Tibial nerve (tissue), 4 donors: ENCODE measurements at regions not wholly inside any gene's neighbourhood (a gene's known extent, or its start where the extent isn't known, plus 50 kb on each side); places are given as distances from the start of the nearest gene placed in this dataset.

Source experiments
- DNase-seq, 2 donors: peaks; one replicate each; pipeline ENCODE4 v3.0.0-alpha.2; 2019; ENCODE audit warnings: low spot score in 2 of 2
- H3K27ac ChIP-seq, 4 donors: fragments of 200-600 bp; sonication (generic) in 3 of 4; one replicate each; pipeline ENCODE4 v1.5.1; 2017 to 2019; ENCODE audit warnings: mild to moderate bottlenecking in 1 of 4
- H3K27me3 ChIP-seq, 2 donors: fragments of 200-600 bp; sonication (generic) in 1 of 2; one replicate each; pipeline versions ENCODE4 v1.5.1 to v1.6.0; 2017 to 2019
- H3K36me3 ChIP-seq, 3 donors: fragments of 200-600 bp; sonication (generic); one replicate each; pipeline ENCODE4 v1.5.1; 2018 to 2019
- H3K4me1 ChIP-seq, 4 donors: fragments of 200-600 bp; sonication (generic) in 3 of 4; one replicate each; pipeline ENCODE4 v1.5.1; 2017 to 2019
- H3K4me3 ChIP-seq, 4 donors: fragments of 200-600 bp; sonication (generic) in 3 of 4; one replicate each; pipeline ENCODE4 v1.5.1; 2017 to 2019; ENCODE audit warnings: mild to moderate bottlenecking in 1 of 4, moderate library complexity in 1 of 4
- H3K9me3 ChIP-seq, 4 donors: fragments of 200-600 bp; sonication (generic) in 3 of 4; one replicate each; pipeline ENCODE4 v1.5.1; 2017 to 2019
- CTCF ChIP-seq, 5 experiments: fragments of 200-600 bp in 3 of 5; fragments of 450-650 bp in 2 of 5; sonication (generic) in 3 of 5; IDR thresholded peaks; one replicate each; pipeline ENCODE4 v1.5.1; 2016 to 2019; ENCODE audit warnings: antibody characterized with exemption in 5 of 5, mild to moderate bottlenecking in 3 of 5, moderate library complexity in 2 of 5
- EP300 ChIP-seq, 2 donors: sonication (generic); formaldehyde crosslinking; IDR thresholded peaks; one replicate each; pipeline ENCODE4 v1.6.1; 2017; ENCODE audit warnings: antibody characterized with exemption in 2 of 2, mild to moderate bottlenecking in 1 of 2
- POLR2A ChIP-seq, 2 donors: fragments of 450-650 bp; IDR thresholded peaks; one replicate each; pipeline ENCODE4 v1.6.1; 2017; ENCODE audit warnings: antibody characterized with exemption in 2 of 2, mild to moderate bottlenecking in 2 of 2, moderate library complexity in 2 of 2
- WGBS, 2 donors: methylation state at CpG; one replicate each; pipeline ENCODE4 v1.1.5; 2018; 5-methylcytosine and 5-hydroxymethylcytosine counted together

GRCh38 chr10:132467464-132468149, 70.0 kb upstream of the INPP5A start:
- H3K4me3 ChIP-seq: no peak overlapping the region
- H3K4me1 ChIP-seq: peaks cover 0 to 83% (median 64%) of the 10 kb centered on the region in 4 donors
- H3K27me3 ChIP-seq: no peaks in the 10 kb centered on the region
- H3K36me3 ChIP-seq: no peaks in the 10 kb centered on the region
- TF ChIP-seq CTCF (IDR thresholded peaks at IDR 0.05) (no peak), EP300 (IDR thresholded peaks at IDR 0.05) (no peak), POLR2A (IDR thresholded peaks at IDR 0.05) (no peak)
- no peak for DNase-seq
- peak overlapping the region; percentile 57 to 96 (median 94) for H3K27ac ChIP-seq
- 64% methylated on average over 19 to 23 of the region's 29 CpGs for WGBS, 2 donors
- peaks cover 0 to 9% (median 0%) of the 10 kb centered on the region in 4 donors for H3K9me3 ChIP-seq

- TF ChIP-seq CTCF (IDR thresholded peaks at IDR 0.05): no peak
- TF ChIP-seq POLR2A (IDR thresholded peaks at IDR 0.05): no peak
- TF ChIP-seq EP300 (IDR thresholded peaks at IDR 0.05): no peak
- DNase-seq: no peak
- H3K4me1 ChIP-seq: peaks cover 0 to 79% (median 62%) of the 10 kb centered on the region in 4 donors
- H3K9me3 ChIP-seq: peaks cover 0 to 9% (median 0%) of the 10 kb centered on the region in 4 donors
- no peaks in the 10 kb centered on the region for H3K27me3 ChIP-seq
- no peak overlapping the region for H3K4me3 ChIP-seq
- H3K27ac ChIP-seq: peak overlapping the region; percentile 57 to 96 (median 94)
- WGBS, 2 donors: 54% methylated on average over 5 of the region's 5 CpGs
- H3K36me3 ChIP-seq: no peaks in the 10 kb centered on the region
Measured at GRCh38 chr10:132468216-132468615, 69.4 kb upstream of the INPP5A start.

- WGBS, 2 donors: 58 to 68% methylated on average over 10 of the region's 10 CpGs
- Histone ChIP-seq H3K9me3 (peaks cover 0 to 9% (median 0%) of the 10 kb centered on the region in 4 donors), H3K27ac (peak overlapping the region; percentile 21 to 96 (median 82)), H3K4me1 (peaks cover 0 to 75% (median 60%) of the 10 kb centered on the region in 4 donors), H3K4me3 (no peak overlapping the region), H3K27me3 (no peaks in the 10 kb centered on the region), H3K36me3 (no peaks in the 10 kb centered on the region)
- no peak for TF ChIP-seq POLR2A (IDR thresholded peaks at IDR 0.05)
- TF ChIP-seq EP300 (IDR thresholded peaks at IDR 0.05): no peak
- TF ChIP-seq CTCF (IDR thresholded peaks at IDR 0.05): no peak
- DNase-seq: no peak
Measured at GRCh38 chr10:132468651-132469050, 68.9 kb upstream of the INPP5A start.

- Histone ChIP-seq H3K9me3 (peaks cover 0 to 9% (median 0%) of the 10 kb centered on the region in 4 donors), H3K36me3 (no peaks in the 10 kb centered on the region), H3K4me1 (peaks cover 0 to 68% (median 54%) of the 10 kb centered on the region in 4 donors), H3K27me3 (no peaks in the 10 kb centered on the region), H3K27ac (peak overlapping the region; percentile 21 to 96 (median 82)), H3K4me3 (no peak overlapping the region)
- no peak for DNase-seq
- WGBS, 2 donors: 39 to 49% methylated on average over 20 to 21 of the region's 21 CpGs
- TF ChIP-seq POLR2A (IDR thresholded peaks at IDR 0.05): no peak
- TF ChIP-seq EP300 (IDR thresholded peaks at IDR 0.05): peak in 1 of 2 donors; percentile 35
Measured at GRCh38 chr10:132469197-132469884, 68.2 kb upstream of the INPP5A start.

GRCh38 chr10:132470410-132471124, 67.0 kb upstream of the INPP5A start:
- WGBS, 2 donors: 60 to 74% methylated on average over 27 of the region's 27 CpGs
- TF ChIP-seq POLR2A (IDR thresholded peaks at IDR 0.05) (no peak), CTCF (IDR thresholded peaks at IDR 0.05) (no peak), EP300 (IDR thresholded peaks at IDR 0.05) (peak in 1 of 2 donors; percentile 30)
- Histone ChIP-seq H3K27ac (peak overlapping the region; percentile 2 to 96 (median 53)), H3K27me3 (no peaks in the 10 kb centered on the region), H3K9me3 (peaks cover 0 to 9% (median 0%) of the 10 kb centered on the region in 4 donors), H3K4me3 (no peak overlapping the region), H3K36me3 (no peaks in the 10 kb centered on the region), H3K4me1 (peaks cover 0 to 61% (median 42%) of the 10 kb centered on the region in 4 donors)
- no peak for DNase-seq
